Nephron progenitor cell (in vitro differentiated cells): ENCODE measurements at regions not wholly inside any gene's neighbourhood (a gene's known extent, or its start where the extent isn't known, plus 50 kb on each side); places are given as distances from the start of the nearest gene placed in this dataset.

Experiments
- DNase-seq: peaks from one replicate; pipeline ENCODE4 v3.0.0; 2021
- H3K27ac Mint-ChIP-seq: 2 replicates; pipeline ENCODE4 v1.8.0; 2021; ENCODE audit warnings: mild to moderate bottlenecking, moderate library complexity, mixed read lengths
- H3K27me3 Mint-ChIP-seq: 2 replicates; pipeline ENCODE4 v1.8.0; 2021; ENCODE audit warnings: mild to moderate bottlenecking, low read depth, mixed read lengths; ENCODE audit not compliant: poor library complexity
- H3K36me3 Mint-ChIP-seq: 2 replicates; pipeline ENCODE4 v1.8.0; 2021; ENCODE audit warnings: low read depth, mixed read lengths
- H3K4me1 Mint-ChIP-seq: 2 replicates; pipeline ENCODE4 v1.8.0; 2021; ENCODE audit warnings: mixed read lengths
- H3K4me3 Mint-ChIP-seq: 2 replicates; pipeline ENCODE4 v1.8.0; 2021; ENCODE audit warnings: mild to moderate bottlenecking, moderate library complexity, mixed read lengths
- H3K9me3 Mint-ChIP-seq: 2 replicates; pipeline ENCODE4 v1.8.0; 2021; ENCODE audit warnings: mild to moderate bottlenecking, moderate library complexity, mixed read lengths
- TF ChIP-seq, protein P1 (sequence below): fragments of 200-600 bp; sonication (generic); IDR thresholded peaks from 2 replicates; pipeline ENCODE4 v1.5.0; 2021; ENCODE audit warnings: antibody characterized with exemption

DNA sequence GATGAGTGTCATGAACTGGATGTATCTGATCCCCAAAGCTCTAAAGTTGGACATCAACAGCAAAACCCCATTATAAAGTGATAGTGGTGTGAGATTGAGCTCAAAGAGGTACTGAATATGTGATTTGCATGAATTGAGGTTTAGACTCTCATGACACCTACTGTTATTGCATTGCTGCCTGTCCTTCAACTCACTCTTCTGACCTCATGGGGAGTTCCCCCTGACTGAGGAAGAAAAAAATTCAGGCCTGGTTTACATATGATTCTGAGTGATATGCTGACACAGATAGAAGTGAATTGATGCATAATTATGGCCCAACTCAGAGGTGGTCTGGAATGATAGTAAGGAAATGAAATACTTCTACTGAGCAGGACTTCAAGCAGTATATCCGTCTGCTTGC, 76.2 kb upstream of the CHD1 start:
- no peaks in the 10 kb centered on the region for H3K27me3 Mint-ChIP-seq
- H3K4me1 Mint-ChIP-seq: no peaks in the 10 kb centered on the region
- H3K27ac Mint-ChIP-seq: no peak overlapping the region
- TF ChIP-seq, protein P1, sequence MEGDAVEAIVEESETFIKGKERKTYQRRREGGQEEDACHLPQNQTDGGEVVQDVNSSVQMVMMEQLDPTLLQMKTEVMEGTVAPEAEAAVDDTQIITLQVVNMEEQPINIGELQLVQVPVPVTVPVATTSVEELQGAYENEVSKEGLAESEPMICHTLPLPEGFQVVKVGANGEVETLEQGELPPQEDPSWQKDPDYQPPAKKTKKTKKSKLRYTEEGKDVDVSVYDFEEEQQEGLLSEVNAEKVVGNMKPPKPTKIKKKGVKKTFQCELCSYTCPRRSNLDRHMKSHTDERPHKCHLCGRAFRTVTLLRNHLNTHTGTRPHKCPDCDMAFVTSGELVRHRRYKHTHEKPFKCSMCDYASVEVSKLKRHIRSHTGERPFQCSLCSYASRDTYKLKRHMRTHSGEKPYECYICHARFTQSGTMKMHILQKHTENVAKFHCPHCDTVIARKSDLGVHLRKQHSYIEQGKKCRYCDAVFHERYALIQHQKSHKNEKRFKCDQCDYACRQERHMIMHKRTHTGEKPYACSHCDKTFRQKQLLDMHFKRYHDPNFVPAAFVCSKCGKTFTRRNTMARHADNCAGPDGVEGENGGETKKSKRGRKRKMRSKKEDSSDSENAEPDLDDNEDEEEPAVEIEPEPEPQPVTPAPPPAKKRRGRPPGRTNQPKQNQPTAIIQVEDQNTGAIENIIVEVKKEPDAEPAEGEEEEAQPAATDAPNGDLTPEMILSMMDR: no peak
- H3K9me3 Mint-ChIP-seq: no peaks in the 10 kb centered on the region
- no peaks in the 10 kb centered on the region for H3K36me3 Mint-ChIP-seq
- DNase-seq: no peak
- H3K4me3 Mint-ChIP-seq: no peak overlapping the region

GRCh38 chr5:99000876-99001275, 72.1 kb upstream of the CHD1 start:
- DNase-seq: no peak

DNA sequence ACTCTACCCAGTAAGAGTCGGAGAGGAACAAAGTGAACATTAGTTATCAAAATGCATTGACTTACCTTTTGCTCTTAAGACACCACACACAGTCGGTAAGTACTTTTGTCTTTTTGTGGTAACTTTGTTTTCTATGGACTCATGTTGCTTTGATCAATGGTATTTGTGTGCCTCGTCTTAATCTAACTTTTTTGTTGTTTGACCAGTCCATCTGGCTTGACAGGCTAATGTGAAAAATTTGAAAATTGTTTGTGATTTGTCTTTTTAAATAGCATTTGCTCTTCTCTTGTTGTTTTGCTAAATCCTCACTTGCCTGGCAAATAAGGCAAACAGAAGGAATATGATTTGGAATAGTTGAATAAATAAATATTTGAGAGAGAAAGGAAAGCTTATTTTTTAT, 71.4 kb upstream of the CHD1 start:
- H3K36me3 Mint-ChIP-seq: no peaks in the 10 kb centered on the region
- no peaks in the 10 kb centered on the region for H3K4me1 Mint-ChIP-seq
- no peak overlapping the region for H3K27ac Mint-ChIP-seq
- H3K4me3 Mint-ChIP-seq: no peak overlapping the region
- TF ChIP-seq, protein P1: no peak
- H3K9me3 Mint-ChIP-seq: no peaks in the 10 kb centered on the region
- no peak for DNase-seq
- H3K27me3 Mint-ChIP-seq: peaks cover 15% of the 10 kb centered on the region

More at GRCh38 chr5:99000876-99001275, 72.1 kb upstream of the CHD1 start:
- H3K27ac Mint-ChIP-seq: no peak overlapping the region
- no peaks in the 10 kb centered on the region for H3K36me3 Mint-ChIP-seq
- no peak overlapping the region for H3K4me3 Mint-ChIP-seq
- no peaks in the 10 kb centered on the region for H3K9me3 Mint-ChIP-seq
- no peaks in the 10 kb centered on the region for H3K4me1 Mint-ChIP-seq
- TF ChIP-seq, protein P1: no peak
- H3K27me3 Mint-ChIP-seq: peaks cover 15% of the 10 kb centered on the region

- H3K27me3 Mint-ChIP-seq: peaks cover 15% of the 10 kb centered on the region
- no peak overlapping the region for H3K27ac Mint-ChIP-seq
- H3K4me1 Mint-ChIP-seq: no peaks in the 10 kb centered on the region
- no peak for DNase-seq
- H3K4me3 Mint-ChIP-seq: no peak overlapping the region
- H3K9me3 Mint-ChIP-seq: no peaks in the 10 kb centered on the region
- TF ChIP-seq, protein P1: no peak
- no peaks in the 10 kb centered on the region for H3K36me3 Mint-ChIP-seq
These were observed 70.8 kb upstream of the CHD1 start for GRCh38 chr5:98999631-99000030.

- Mint-ChIP-seq H3K27ac (no peak overlapping the region), H3K4me3 (no peak overlapping the region), H3K36me3 (no peaks in the 10 kb centered on the region), H3K27me3 (peaks cover 15% of the 10 kb centered on the region), H3K9me3 (no peaks in the 10 kb centered on the region), H3K4me1 (no peaks in the 10 kb centered on the region)
- TF ChIP-seq, protein P1: no peak
- no peak for DNase-seq
These were observed 68.2 kb upstream of the CHD1 start for GRCh38 chr5:98997000-98997399.

DNA sequence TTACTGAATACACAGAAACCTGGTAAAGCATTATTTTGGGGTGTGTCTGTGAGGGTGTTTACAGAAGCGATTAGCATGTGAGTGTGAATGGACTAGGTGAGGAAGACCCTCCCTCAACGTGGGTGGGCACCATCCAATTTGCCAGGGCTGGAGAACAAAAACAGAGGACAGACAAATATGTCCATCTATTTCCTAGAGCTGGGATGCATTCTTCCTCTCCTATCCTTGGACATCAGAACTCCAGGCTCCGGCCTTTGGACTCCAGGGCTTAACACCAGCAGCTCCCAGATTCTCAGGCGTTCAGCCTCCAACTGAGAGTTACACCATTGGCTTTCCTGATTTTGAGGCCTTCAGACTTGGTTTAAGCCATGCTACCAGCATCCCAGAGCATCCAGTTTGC, 65.8 kb upstream of the CHD1 start:
- Mint-ChIP-seq H3K9me3 (no peaks in the 10 kb centered on the region), H3K4me3 (no peak overlapping the region), H3K27me3 (peaks cover 17% of the 10 kb centered on the region), H3K36me3 (no peaks in the 10 kb centered on the region), H3K27ac (no peak overlapping the region), H3K4me1 (no peaks in the 10 kb centered on the region)
- no peak for DNase-seq
- TF ChIP-seq, protein P1: no peak
